A673 (cell line): ENCODE measurements at regions not wholly inside any gene's neighbourhood (a gene's known extent, or its start where the extent isn't known, plus 50 kb on each side); places are given as distances from the start of the nearest gene placed in this dataset.

Source experiments
- EZH2 ChIP-seq: fragments of 200-600 bp; sonication (generic); IDR thresholded peaks from 2 replicates; pipeline ENCODE4 v1.6.1; 2017; ENCODE audit warnings: borderline replicate concordance, low read depth, mild to moderate bottlenecking, mixed read lengths, antibody characterized with exemption, low read length; ENCODE audit not compliant: poor library complexity, severe bottlenecking
- TF ChIP-seq, protein P1 (sequence below): fragments of 300-800, 200-600 bp; sonication (generic); conservative IDR thresholded peaks from 2 replicates; pipeline ENCODE4 v1.5.1; 2017; ENCODE audit warnings: low read depth, mild to moderate bottlenecking, antibody characterized with exemption, low read length, moderate library complexity, mixed read lengths

DNA sequence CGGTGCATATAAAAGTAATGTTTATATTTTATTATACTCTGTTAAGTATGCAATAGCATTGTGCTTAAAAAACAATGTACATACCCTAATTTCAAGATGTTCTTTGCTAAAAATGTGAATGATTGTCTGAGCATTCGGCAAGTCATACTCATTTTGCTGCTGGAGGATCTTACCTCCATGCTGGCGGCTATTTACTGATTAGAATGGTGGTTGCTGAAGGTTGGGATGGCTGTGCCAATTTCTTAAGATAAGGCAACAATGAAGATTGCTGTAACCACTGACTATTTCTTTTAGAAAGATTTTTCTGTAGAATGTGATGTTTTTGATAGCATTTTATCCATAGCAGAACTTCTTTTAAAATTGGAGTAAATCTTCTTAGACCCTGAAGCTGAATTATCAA, 932.7 kb downstream of the ZPLD1 start:
- TF ChIP-seq EZH2: no peak
- TF ChIP-seq, protein P1, sequence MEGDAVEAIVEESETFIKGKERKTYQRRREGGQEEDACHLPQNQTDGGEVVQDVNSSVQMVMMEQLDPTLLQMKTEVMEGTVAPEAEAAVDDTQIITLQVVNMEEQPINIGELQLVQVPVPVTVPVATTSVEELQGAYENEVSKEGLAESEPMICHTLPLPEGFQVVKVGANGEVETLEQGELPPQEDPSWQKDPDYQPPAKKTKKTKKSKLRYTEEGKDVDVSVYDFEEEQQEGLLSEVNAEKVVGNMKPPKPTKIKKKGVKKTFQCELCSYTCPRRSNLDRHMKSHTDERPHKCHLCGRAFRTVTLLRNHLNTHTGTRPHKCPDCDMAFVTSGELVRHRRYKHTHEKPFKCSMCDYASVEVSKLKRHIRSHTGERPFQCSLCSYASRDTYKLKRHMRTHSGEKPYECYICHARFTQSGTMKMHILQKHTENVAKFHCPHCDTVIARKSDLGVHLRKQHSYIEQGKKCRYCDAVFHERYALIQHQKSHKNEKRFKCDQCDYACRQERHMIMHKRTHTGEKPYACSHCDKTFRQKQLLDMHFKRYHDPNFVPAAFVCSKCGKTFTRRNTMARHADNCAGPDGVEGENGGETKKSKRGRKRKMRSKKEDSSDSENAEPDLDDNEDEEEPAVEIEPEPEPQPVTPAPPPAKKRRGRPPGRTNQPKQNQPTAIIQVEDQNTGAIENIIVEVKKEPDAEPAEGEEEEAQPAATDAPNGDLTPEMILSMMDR: no peak
